GM21529 (cell line): ENCODE measurements at regions not wholly inside any gene's neighbourhood (a gene's known extent, or its start where the extent isn't known, plus 50 kb on each side); places are given as distances from the start of the nearest gene placed in this dataset.

Experiments used
- ATAC-seq: cut with Tn5 transposase; IDR thresholded peaks from one replicate; pipeline ENCODE4 v1.9.1; 2021; ENCODE audit not compliant: unreplicated experiment

- ATAC-seq: no peak
Observed at GRCh38 chr22:49624421-49625177, 203.1 kb downstream of the BRD1 start.

GRCh38 chr22:49623715-49624114, 204.0 kb downstream of the BRD1 start:
- ATAC-seq: no peak

- no peak for ATAC-seq
Observed at GRCh38 chr22:49623176-49623575, 204.5 kb downstream of the BRD1 start.

- no peak for ATAC-seq
Observed at GRCh38 chr22:49622241-49623105, 205.2 kb downstream of the BRD1 start.

- no peak for ATAC-seq
Observed at GRCh38 chr22:49621601-49622210, 206.0 kb downstream of the BRD1 start.

- no peak for ATAC-seq
Observed at GRCh38 chr22:49620666-49621065, 207.0 kb downstream of the BRD1 start.

GRCh38 chr22:49620003-49620556, 207.6 kb downstream of the BRD1 start:
- no peak for ATAC-seq

GRCh38 chr22:49619301-49619700, 208.4 kb downstream of the BRD1 start:
- no peak for ATAC-seq

GRCh38 chr22:49618677-49618953, 209.1 kb downstream of the BRD1 start:
- no peak for ATAC-seq

- no peak for ATAC-seq
Observed at GRCh38 chr22:49617866-49618676, 209.6 kb downstream of the BRD1 start.

- ATAC-seq: no peak
Observed at GRCh38 chr22:49617264-49617663, 210.4 kb downstream of the BRD1 start.

GRCh38 chr22:49616356-49617231, 211.1 kb downstream of the BRD1 start:
- ATAC-seq: no peak

- no peak for ATAC-seq
Observed at GRCh38 chr22:49614966-49615965, 212.4 kb downstream of the BRD1 start.

- ATAC-seq: no peak
Observed at GRCh38 chr22:49613511-49614270, 214.0 kb downstream of the BRD1 start.

GRCh38 chr22:49613108-49613507, 214.6 kb downstream of the BRD1 start:
- no peak for ATAC-seq

GRCh38 chr22:49609207-49609876, 218.3 kb downstream of the BRD1 start:
- ATAC-seq: no peak

- no peak for ATAC-seq
Observed at GRCh38 chr22:49608660-49609059, 219.0 kb downstream of the BRD1 start.
